ENCODE measurements at regions not wholly inside any gene's neighbourhood (a gene's known extent, or its start where the extent isn't known, plus 50 kb on each side); places are given as distances from the start of the nearest gene placed in this dataset.
A peak's percentile ranks its signal among the peaks of the same experiment; 100 is the strongest.

DNA sequence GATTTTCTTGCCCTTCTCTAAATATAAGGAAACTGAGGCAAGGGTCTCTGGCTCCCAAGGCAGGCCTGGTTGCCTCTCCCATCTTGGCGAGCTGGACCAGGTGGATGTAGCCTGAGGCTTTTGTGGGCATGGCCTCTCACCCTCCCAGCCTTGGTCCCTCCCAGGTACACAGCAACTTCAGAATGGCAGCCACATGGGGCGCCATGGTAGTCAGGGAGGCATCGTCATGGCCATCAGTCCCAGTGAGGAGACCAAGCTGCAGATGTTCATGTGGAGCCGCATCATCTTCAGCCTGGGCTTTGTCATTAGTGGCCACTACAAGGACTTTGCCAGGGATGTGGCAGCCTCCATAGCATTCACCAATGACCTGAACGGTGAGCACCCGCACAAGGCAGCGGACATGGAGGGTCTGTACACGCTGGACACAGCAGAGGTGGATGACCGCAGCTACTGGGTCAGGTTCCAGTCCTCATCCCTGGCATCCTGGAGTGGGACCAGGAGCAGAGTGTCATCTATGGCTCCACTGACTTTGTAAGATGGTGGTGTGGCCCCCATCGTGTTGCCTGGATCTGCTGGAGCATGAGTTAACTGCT lies 165.8 kb upstream of the ZNF267 start:
- Histone ChIP-seq H3K27me3 (ENCODE audit: control insufficient read depth in 1 of 2, insufficient read depth in 2 of 2, low read length in 2 of 2) (no peaks in the 10 kb centered on the region), H3K9me3 (ENCODE audit: control insufficient read depth in 2 of 2, insufficient read depth in 1 of 2, low read depth in 1 of 2, low read length in 1 of 2) (no peaks in the 10 kb centered on the region), H3K27ac (ENCODE audit: low read depth in 2 of 2, low read length in 1 of 2) (no peak overlapping the region), H3K36me3 (ENCODE audit: control insufficient read depth in 2 of 2, insufficient read depth in 2 of 2, low read length in 1 of 2) (peaks cover 8 to 54% of the 10 kb centered on the region in 2 donors), H3K4me3 (ENCODE audit: low read depth in 1 of 2, low read length in 2 of 2) (no peak overlapping the region), H3K4me1 (ENCODE audit: control insufficient read depth in 2 of 2, insufficient read depth in 2 of 2, low read length in 1 of 2) (peaks cover 0 to 2% of the 10 kb centered on the region in 2 donors)
- 94 to 97% methylated on average over 10 of the region's 10 CpGs for WGBS, 2 donors

DNA sequence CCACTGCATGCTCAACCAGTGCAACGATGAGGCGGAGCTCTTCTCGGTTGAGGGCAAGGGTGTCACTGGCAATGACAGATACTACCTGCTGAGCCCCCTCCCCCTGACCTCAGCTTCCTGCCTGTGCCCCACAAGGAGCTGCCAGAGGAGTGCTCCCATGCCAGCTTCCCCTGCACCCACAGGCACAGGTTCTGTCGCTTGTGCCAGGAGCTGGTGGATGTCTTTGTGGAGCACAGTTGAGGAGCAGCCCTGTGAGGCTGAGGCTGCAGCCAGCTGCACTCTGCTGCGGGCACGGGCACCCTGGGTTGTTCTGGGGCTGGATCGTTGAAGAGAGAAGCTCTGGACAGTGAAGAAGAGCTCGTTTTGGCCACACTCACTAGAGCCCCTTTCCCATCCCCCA lies 165.3 kb upstream of the ZNF267 start:
- WGBS, 2 donors = 83 to 85% methylated on average over 8 of the region's 8 CpGs
- H3K4me1 ChIP-seq (ENCODE audit: control insufficient read depth in 2 of 2, insufficient read depth in 2 of 2, low read length in 1 of 2) = peaks cover 0 to 2% of the 10 kb centered on the region in 2 donors
- H3K36me3 ChIP-seq (ENCODE audit: control insufficient read depth in 2 of 2, insufficient read depth in 2 of 2, low read length in 1 of 2) = peaks cover 7 to 51% of the 10 kb centered on the region in 2 donors
- H3K4me3 ChIP-seq (ENCODE audit: low read depth in 1 of 2, low read length in 2 of 2) = no peak overlapping the region
- no peaks in the 10 kb centered on the region for H3K9me3 ChIP-seq (ENCODE audit: control insufficient read depth in 2 of 2, insufficient read depth in 1 of 2, low read depth in 1 of 2, low read length in 1 of 2)
- no peak overlapping the region for H3K27ac ChIP-seq (ENCODE audit: low read depth in 2 of 2, low read length in 1 of 2)
- no peaks in the 10 kb centered on the region for H3K27me3 ChIP-seq (ENCODE audit: control insufficient read depth in 1 of 2, insufficient read depth in 2 of 2, low read length in 2 of 2)

DNA sequence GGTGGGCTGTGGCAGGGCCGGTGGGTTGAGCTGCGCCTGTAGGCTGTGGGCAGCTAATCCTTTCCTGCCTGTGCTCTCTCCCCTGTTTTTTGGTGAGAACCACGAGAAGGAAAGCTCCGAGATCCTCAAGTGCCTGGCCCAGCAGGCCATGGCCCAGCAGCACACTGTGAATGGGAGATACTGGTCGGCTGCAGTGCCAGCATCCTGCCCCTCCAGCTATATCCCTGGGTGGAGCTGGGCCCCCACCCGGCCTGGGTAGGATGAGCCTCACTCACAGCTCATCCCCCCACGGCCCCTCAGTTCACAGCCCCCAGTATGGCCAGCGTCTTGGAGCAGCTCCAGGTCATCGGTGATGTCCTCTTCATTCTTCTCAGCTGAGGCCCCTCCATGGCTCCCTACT lies 164.4 kb upstream of the ZNF267 start:
- H3K9me3 ChIP-seq (ENCODE audit: control insufficient read depth in 2 of 2, insufficient read depth in 1 of 2, low read depth in 1 of 2, low read length in 1 of 2) = no peaks in the 10 kb centered on the region
- H3K27me3 ChIP-seq (ENCODE audit: control insufficient read depth in 1 of 2, insufficient read depth in 2 of 2, low read length in 2 of 2) = no peaks in the 10 kb centered on the region
- H3K4me1 ChIP-seq (ENCODE audit: control insufficient read depth in 2 of 2, insufficient read depth in 2 of 2, low read length in 1 of 2) = peaks cover 0 to 2% of the 10 kb centered on the region in 2 donors
- WGBS, 2 donors = 84 to 90% methylated on average over 9 of the region's 9 CpGs
- peaks cover 4 to 46% of the 10 kb centered on the region in 2 donors for H3K36me3 ChIP-seq (ENCODE audit: control insufficient read depth in 2 of 2, insufficient read depth in 2 of 2, low read length in 1 of 2)
- no peak overlapping the region for H3K27ac ChIP-seq (ENCODE audit: low read depth in 2 of 2, low read length in 1 of 2)
- H3K4me3 ChIP-seq (ENCODE audit: low read depth in 1 of 2, low read length in 2 of 2) = no peak overlapping the region

DNA sequence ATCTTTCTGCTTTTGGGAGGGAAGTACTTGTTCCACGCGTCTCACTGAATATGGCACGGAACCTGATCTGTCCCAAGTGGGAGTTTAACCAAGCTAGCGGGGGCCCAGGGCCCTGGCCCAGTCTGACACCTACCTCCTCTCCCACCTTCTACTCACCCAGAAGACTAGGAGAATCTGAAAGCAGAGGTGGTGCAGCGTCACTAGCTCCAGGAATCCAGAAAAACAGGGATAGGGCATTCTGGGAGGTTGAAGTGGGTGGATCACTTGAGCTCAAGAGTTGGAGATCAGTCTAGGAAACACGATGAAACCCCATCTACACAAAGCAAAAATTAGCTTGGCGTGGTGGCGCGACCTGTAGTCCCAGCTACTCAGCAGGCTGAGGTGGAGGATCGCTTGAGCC lies 163.5 kb upstream of the ZNF267 start:
- WGBS, 2 donors = 87 to 91% methylated on average over 10 of the region's 10 CpGs
- Histone ChIP-seq H3K4me3 (ENCODE audit: low read depth in 1 of 2, low read length in 2 of 2) (no peak overlapping the region), H3K27me3 (ENCODE audit: control insufficient read depth in 1 of 2, insufficient read depth in 2 of 2, low read length in 2 of 2) (no peaks in the 10 kb centered on the region), H3K27ac (ENCODE audit: low read depth in 2 of 2, low read length in 1 of 2) (no peak overlapping the region), H3K9me3 (ENCODE audit: control insufficient read depth in 2 of 2, insufficient read depth in 1 of 2, low read depth in 1 of 2, low read length in 1 of 2) (no peaks in the 10 kb centered on the region), H3K4me1 (ENCODE audit: control insufficient read depth in 2 of 2, insufficient read depth in 2 of 2, low read length in 1 of 2) (peaks cover 3 to 6% of the 10 kb centered on the region in 2 donors), H3K36me3 (ENCODE audit: control insufficient read depth in 2 of 2, insufficient read depth in 2 of 2, low read length in 1 of 2) (peaks cover 4 to 37% of the 10 kb centered on the region in 2 donors)

DNA sequence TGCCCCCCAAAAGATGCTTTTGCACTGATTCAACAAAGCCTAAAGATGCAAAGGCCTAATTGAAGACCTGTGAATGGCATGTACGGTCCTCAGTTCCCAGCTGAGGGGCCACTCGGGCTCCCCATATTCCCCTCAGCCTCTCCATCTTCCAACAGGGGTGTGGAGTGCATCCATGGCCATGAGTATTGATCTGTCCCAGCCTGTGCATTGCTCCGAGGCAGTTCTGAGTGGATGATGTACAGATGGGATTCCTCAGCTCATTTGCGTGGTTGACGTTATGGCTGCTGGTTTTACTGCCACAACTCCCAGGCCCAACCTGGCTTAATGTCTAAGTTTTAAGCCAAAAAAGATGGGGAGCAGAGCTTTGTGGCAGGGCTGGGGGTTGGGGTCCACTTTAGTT lies 162.7 kb upstream of the ZNF267 start:
- 90 to 91% methylated on average over 5 of the region's 5 CpGs for WGBS, 2 donors
- Histone ChIP-seq H3K4me3 (ENCODE audit: low read depth in 1 of 2, low read length in 2 of 2) (no peak overlapping the region), H3K27ac (ENCODE audit: low read depth in 2 of 2, low read length in 1 of 2) (no peak overlapping the region), H3K4me1 (ENCODE audit: control insufficient read depth in 2 of 2, insufficient read depth in 2 of 2, low read length in 1 of 2) (peaks cover 3 to 6% of the 10 kb centered on the region in 2 donors), H3K27me3 (ENCODE audit: control insufficient read depth in 1 of 2, insufficient read depth in 2 of 2, low read length in 2 of 2) (no peaks in the 10 kb centered on the region), H3K36me3 (ENCODE audit: control insufficient read depth in 2 of 2, insufficient read depth in 2 of 2, low read length in 1 of 2) (peaks cover 4 to 30% of the 10 kb centered on the region in 2 donors), H3K9me3 (ENCODE audit: control insufficient read depth in 2 of 2, insufficient read depth in 1 of 2, low read depth in 1 of 2, low read length in 1 of 2) (no peaks in the 10 kb centered on the region)

DNA sequence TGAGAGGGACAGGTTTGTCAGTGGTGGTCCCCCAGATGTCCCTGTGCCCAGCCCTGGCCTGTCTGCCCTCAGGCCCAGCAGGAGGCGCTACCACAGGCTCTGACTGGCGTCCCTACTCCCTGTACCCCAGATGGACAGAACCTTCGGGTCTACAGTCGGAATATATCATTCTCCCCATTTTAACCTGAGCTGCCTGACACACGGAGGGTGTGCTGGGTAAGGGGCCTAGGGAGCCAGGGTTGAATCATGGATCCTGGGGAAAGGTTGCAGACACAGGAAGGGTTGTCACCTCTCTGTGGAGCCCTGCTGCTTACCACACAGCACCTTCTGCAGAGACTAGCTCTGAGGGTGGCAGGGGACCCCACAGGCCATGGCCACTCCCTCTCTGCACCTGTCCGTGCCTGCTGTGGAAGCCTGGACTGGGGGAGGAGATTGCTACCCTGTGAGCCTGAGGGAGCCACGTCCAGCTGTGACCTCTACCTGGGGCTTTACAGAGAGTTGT lies 162.2 kb upstream of the ZNF267 start:
- no peak overlapping the region for H3K4me3 ChIP-seq (ENCODE audit: low read depth in 1 of 2, low read length in 2 of 2)
- no peaks in the 10 kb centered on the region for H3K9me3 ChIP-seq (ENCODE audit: control insufficient read depth in 2 of 2, insufficient read depth in 1 of 2, low read depth in 1 of 2, low read length in 1 of 2)
- peaks cover 4 to 28% of the 10 kb centered on the region in 2 donors for H3K36me3 ChIP-seq (ENCODE audit: control insufficient read depth in 2 of 2, insufficient read depth in 2 of 2, low read length in 1 of 2)
- no peaks in the 10 kb centered on the region for H3K27me3 ChIP-seq (ENCODE audit: control insufficient read depth in 1 of 2, insufficient read depth in 2 of 2, low read length in 2 of 2)
- 74 to 75% methylated on average over 7 of the region's 7 CpGs for WGBS, 2 donors
- peaks cover 5 to 6% of the 10 kb centered on the region in 2 donors for H3K4me1 ChIP-seq (ENCODE audit: control insufficient read depth in 2 of 2, insufficient read depth in 2 of 2, low read length in 1 of 2)
- no peak overlapping the region for H3K27ac ChIP-seq (ENCODE audit: low read depth in 2 of 2, low read length in 1 of 2)

DNA sequence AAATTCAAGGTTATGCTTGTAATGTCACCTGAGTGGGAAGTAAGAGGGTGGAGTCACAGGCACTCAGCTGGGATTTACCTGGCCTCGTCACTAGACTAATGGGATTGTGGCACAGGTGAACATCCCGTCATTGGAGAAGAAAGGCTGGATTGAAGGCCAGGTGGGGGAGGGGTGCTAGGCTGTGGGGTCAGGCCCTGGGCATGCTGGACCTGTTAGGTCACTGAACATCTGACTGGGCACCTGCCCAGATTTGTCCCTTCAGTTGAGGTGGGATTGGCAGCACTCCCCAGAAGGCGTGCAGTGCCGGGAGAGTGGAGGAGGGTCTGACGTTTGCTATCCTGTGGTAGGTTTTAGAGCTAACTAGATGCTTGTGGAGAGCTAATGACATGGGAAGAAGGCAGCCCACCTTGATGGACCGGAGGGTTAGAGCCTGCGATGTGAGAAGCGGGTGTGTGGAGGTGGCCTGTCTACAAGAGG lies 161.5 kb upstream of the ZNF267 start:
- 90% methylated on average over 8 of the region's 8 CpGs for WGBS, 2 donors
- H3K27ac ChIP-seq (ENCODE audit: low read depth in 2 of 2, low read length in 1 of 2) = no peak overlapping the region
- peaks cover 5 to 6% of the 10 kb centered on the region in 2 donors for H3K4me1 ChIP-seq (ENCODE audit: control insufficient read depth in 2 of 2, insufficient read depth in 2 of 2, low read length in 1 of 2)
- H3K4me3 ChIP-seq (ENCODE audit: low read depth in 1 of 2, low read length in 2 of 2) = no peak overlapping the region
- H3K27me3 ChIP-seq (ENCODE audit: control insufficient read depth in 1 of 2, insufficient read depth in 2 of 2, low read length in 2 of 2) = no peaks in the 10 kb centered on the region
- peaks cover 4 to 21% of the 10 kb centered on the region in 2 donors for H3K36me3 ChIP-seq (ENCODE audit: control insufficient read depth in 2 of 2, insufficient read depth in 2 of 2, low read length in 1 of 2)
- no peaks in the 10 kb centered on the region for H3K9me3 ChIP-seq (ENCODE audit: control insufficient read depth in 2 of 2, insufficient read depth in 1 of 2, low read depth in 1 of 2, low read length in 1 of 2)

DNA sequence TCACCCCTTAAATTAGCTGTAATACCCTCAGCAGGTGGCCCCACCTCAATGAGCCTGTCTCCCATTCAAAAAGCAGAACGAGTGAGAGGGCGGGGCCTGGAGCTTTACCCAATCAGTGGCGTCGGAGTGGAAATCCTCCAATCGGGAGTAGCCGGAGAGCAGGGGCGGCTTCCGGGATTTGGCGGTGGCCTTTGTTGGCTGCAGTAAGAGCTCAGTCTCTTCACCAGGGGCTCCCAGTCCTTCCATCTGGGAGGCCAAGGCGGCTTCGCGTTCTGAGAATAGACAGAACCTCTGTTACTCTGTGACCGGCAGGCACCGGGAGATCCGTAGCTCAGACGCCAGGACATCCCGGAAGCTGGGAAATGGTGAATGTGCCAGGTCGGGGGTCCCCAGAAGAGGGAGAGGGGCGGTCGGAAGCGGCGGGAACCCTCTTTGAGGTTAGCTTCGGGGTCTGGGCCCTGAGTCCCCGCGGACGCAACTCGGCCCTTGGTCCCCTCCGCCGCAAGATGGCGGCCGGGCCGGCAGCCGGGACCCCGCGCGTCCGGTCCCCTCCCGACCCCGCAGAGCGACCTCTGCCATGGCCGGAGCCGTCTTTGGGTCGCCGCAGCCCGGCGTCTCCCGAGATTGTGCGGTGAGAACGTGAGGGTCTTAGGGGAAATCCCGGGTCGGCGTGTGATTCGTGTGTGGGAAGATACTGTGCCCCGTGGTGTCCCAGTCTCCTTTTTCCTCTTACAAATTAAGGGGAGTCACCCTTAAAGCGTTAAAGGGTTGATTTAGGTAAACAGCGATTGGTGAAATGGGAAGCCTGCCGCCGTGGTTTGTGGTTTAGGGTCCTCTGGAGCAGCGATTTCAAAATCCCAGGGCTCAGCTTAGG lies 160.3 kb upstream of the ZNF267 start:
- Histone ChIP-seq H3K4me3 (ENCODE audit: low read depth in 1 of 2, low read length in 2 of 2) (peak overlapping the region; percentile 87 to 98), H3K4me1 (ENCODE audit: control insufficient read depth in 2 of 2, insufficient read depth in 2 of 2, low read length in 1 of 2) (peaks cover 5 to 6% of the 10 kb centered on the region in 2 donors), H3K9me3 (ENCODE audit: control insufficient read depth in 2 of 2, insufficient read depth in 1 of 2, low read depth in 1 of 2, low read length in 1 of 2) (no peaks in the 10 kb centered on the region), H3K27me3 (ENCODE audit: control insufficient read depth in 1 of 2, insufficient read depth in 2 of 2, low read length in 2 of 2) (no peaks in the 10 kb centered on the region), H3K27ac (ENCODE audit: low read depth in 2 of 2, low read length in 1 of 2) (peak overlapping the region; percentile 91 to 95), H3K36me3 (ENCODE audit: control insufficient read depth in 2 of 2, insufficient read depth in 2 of 2, low read length in 1 of 2) (peaks cover 0 to 13% of the 10 kb centered on the region in 2 donors)
- whole genome bisulfite sequencing, 2 donors = 0% methylated on average over 42 to 59 of the region's 59 CpGs

DNA sequence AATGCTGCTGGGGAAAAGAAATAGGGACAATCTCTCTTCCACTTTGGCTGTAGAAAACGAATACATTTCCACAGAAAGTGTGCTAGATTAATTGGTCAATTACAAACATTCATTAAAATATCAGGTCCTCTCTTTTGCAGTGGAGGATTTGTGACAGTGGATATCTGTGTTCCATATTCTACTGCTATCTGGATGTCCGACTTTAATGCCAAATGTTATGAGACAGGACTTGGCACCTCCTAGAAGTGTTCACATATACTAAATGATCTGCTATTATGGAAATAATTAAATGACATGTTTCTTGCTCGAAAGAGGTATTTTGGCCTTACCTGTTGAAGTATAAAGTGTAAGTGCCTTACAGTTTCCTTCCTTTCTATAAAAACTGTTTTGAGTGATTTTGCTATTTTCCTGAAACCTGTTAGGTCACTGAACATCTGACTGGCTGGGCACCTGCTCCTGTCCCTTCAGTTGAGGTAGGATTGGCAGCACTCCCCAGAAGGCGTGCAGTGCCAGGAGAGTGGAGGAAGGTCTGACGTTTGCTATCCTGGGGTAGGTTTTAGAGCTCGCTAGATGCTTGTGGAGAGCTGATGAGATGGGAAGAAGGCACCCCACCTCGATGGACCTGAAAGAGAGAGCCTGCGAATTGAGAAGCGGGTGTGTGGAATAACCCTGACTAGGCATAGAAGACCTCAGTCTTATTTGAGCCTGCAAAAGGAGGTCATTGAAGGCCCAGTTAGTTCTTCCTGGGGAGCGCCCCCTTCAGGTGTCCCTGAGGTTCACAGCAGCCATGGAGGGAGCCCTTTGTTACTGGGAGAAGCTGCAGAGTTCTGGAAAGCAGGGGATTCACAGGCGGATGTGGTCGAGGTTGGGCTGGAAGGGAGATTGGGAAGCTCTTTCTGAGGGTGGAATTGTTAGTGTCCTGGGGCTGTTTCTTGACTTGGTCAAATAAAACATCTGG lies 159.4 kb upstream of the ZNF267 start:
- H3K36me3 ChIP-seq (ENCODE audit: control insufficient read depth in 2 of 2, insufficient read depth in 2 of 2, low read length in 1 of 2) = peaks cover 0 to 6% of the 10 kb centered on the region in 2 donors

More for the DNA sequence above, 159.4 kb upstream of the ZNF267 start:
- peak overlapping the region; percentile 87 to 98 for H3K4me3 ChIP-seq (ENCODE audit: low read depth in 1 of 2, low read length in 2 of 2)
- H3K27me3 ChIP-seq (ENCODE audit: control insufficient read depth in 1 of 2, insufficient read depth in 2 of 2, low read length in 2 of 2) = no peaks in the 10 kb centered on the region
- H3K27ac ChIP-seq (ENCODE audit: low read depth in 2 of 2, low read length in 1 of 2) = peak overlapping the region; percentile 91 to 95
- peaks cover 5 to 6% of the 10 kb centered on the region in 2 donors for H3K4me1 ChIP-seq (ENCODE audit: control insufficient read depth in 2 of 2, insufficient read depth in 2 of 2, low read length in 1 of 2)
- H3K9me3 ChIP-seq (ENCODE audit: control insufficient read depth in 2 of 2, insufficient read depth in 1 of 2, low read depth in 1 of 2, low read length in 1 of 2) = no peaks in the 10 kb centered on the region
- WGBS, 2 donors = 50% methylated on average over 12 of the region's 12 CpGs

Data from esophagus (tissue), 2 donors.